NCI-H2107 (cell line): ENCODE measurements at regions not wholly inside any gene's neighbourhood (a gene's known extent, or its start where the extent isn't known, plus 50 kb on each side); places are given as distances from the start of the nearest gene placed in this dataset.

Experiments
- DNase-seq: peaks from one replicate; lab custom pipeline; 2025; lab: John Stamatoyannopoulos, UW

DNA sequence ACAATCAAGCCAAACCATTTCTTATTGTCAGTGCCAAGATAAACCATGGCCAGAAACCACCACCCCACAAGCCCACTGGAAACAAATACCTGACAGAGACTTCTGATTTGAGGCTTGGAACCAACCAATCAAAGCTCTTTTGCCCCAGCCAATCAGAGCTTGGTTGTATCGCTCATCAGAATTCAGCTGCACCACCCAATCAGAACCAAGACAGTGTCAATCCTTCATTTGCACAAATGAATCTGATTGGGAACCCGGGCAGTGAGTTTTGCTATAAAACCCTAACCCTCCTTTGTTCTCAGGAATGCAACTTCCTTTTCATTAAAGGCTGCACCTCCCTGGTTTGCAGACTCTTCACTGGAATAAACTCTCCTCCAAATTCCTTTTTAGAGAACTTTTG is 87.4 kb downstream of the ELAPOR2 start:
- DNase-seq: no peak

DNA sequence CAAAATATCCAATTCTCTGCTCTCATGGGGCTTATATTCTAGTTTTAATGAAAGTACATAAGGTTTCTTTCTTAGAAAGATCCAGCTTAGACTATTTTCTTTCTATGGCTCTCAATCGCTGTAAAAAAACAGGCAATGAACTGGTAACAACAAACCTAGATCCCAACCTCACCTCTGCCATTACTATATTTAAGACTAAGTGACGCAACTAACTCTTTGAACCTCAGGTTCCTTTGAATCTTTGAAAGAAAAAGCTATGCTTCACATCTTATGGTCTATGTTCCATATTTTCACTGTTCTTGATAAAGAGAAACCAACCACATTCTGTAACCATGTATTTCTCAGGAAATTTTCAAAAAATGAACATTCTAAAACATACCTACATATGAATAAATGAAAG is 88.5 kb downstream of the ELAPOR2 start:
- DNase-seq: no peak

DNA sequence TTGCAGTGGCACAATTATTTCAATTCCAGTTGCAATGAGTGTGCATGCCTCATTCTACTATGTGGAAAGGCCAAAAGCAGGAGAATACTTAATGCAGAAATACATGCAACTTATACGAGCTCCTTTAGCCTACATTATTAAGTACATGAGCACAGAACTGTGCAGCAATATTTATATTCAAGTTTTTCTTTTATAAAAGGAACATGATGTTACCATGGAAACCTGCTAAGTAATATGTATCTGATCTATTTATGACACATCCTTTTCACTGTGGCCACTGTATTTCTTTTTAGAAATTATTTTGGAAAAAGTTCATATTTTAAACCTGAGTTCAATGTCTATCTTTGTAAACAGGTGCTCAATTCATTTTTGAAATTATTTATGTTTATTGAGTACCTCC is 88.9 kb downstream of the ELAPOR2 start:
- no peak for DNase-seq

- no peak for DNase-seq
Measured at GRCh38 chr7:86969865-86970264, 89.6 kb downstream of the ELAPOR2 start.

- DNase-seq: no peak
Measured at GRCh38 chr7:86968618-86969017, 90.8 kb downstream of the ELAPOR2 start.

GRCh38 chr7:86966916-86967315 is 92.5 kb downstream of the ELAPOR2 start:
- no peak for DNase-seq

GRCh38 chr7:86965727-86966120 is 93.7 kb downstream of the ELAPOR2 start:
- no peak for DNase-seq

GRCh38 chr7:86964973-86965726 is 94.3 kb downstream of the ELAPOR2 start:
- no peak for DNase-seq

DNA sequence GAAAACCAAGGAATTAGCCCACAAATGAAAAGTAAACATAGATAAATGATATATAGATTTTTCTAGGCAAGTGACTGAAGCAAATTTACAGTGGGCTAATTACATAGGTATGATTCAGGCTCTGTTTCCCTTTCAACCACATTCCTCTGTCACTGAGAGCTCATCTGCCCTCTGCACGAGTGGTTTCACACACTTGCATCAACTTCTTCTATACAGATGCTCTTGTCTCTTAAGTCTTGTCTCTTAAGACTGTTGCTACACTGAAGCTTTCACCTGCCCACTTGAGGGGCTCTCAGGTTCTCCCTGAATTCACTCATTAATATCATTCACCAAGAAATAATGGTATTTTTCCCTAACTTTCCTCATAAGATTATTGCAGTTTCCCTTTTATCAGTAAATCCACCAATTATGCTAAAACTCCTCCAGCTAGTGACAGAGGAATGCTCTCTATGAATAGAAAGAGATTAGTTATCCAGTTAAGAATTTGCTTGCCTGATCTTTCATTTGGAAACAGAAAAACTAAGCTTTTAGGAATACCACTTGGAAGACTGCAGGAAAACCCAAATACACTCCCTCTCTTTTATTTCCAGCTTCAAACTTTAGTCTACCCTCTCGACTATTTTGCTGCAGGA is 95.7 kb downstream of the ELAPOR2 start:
- no peak for DNase-seq

- DNase-seq: no peak
Measured at GRCh38 chr7:86962623-86963022, 96.8 kb downstream of the ELAPOR2 start.

DNA sequence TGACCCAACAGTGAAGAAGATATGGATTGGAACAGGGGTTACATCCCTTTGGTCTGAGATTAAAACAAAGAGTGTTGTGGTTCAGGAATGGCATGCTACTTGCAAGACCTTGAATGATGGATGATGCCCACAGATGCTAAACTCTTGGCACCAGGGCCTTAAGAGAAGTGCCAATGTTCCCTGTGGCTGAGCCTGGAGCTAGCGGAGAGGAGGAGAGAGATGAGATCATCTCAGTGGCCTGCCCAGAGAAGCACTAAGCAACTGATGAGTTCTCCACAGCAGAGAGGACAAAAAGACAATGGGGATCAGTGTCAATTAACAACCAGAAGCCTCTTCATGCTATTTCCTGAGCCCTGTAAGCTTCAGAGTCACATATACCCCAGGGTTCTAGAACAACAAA is 97.8 kb downstream of the ELAPOR2 start:
- no peak for DNase-seq

- no peak for DNase-seq
Measured at GRCh38 chr7:86958380-86958779, 101.1 kb downstream of the ELAPOR2 start.

DNA sequence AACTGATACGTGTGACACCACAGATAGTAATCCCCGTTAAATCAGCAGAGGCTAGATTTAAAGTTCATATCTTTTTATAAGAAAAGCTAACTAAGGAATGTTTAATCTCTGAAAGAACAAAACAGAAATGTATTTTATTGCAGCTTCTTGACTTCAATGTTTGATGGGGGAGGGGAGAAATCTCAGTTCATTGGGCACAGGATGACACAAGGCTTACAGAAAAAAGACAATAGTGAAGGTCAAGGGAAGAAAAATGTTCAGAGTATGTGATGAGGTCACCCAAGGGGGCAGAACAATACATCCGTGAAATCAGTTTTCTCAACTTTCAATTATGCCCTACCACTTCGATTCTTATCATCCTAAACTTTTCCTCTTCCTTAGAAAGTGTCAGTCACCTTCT is 102.9 kb downstream of the ELAPOR2 start:
- DNase-seq: no peak

DNA sequence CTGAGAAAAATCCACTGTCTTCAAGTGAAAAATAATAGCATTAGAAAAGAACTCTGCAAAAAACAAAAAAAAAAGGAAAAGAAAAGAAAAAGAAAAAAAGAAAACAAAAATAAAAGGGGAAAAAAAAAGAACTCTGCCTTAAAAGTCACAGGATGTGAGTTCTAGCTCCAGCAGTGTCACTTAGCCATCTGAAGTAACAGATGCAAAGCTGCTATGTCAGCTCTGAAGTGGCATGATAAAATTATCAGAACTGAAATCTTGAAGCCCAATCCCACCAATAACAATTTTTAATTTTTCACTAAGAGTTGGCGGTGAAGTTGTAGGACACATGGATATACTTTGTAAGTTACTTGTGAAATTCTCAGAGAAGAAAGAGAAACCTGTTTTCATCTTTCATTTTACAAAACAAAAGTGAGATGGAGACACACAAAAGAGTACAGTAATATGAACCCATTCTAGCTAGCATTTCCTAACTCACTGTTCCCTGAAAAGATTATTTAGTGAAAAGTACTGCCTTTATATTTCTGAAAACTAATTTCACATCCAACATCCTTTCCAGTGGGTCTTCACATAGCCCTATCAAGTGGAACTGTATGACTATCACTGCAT is 103.5 kb downstream of the ELAPOR2 start:
- DNase-seq: no peak

GRCh38 chr7:86954971-86955370 is 104.5 kb downstream of the ELAPOR2 start:
- no peak for DNase-seq

- DNase-seq: no peak
Measured at GRCh38 chr7:86953653-86954336, 105.7 kb downstream of the ELAPOR2 start.

- DNase-seq: no peak
Measured at GRCh38 chr7:86953219-86953618, 106.2 kb downstream of the ELAPOR2 start.

DNA sequence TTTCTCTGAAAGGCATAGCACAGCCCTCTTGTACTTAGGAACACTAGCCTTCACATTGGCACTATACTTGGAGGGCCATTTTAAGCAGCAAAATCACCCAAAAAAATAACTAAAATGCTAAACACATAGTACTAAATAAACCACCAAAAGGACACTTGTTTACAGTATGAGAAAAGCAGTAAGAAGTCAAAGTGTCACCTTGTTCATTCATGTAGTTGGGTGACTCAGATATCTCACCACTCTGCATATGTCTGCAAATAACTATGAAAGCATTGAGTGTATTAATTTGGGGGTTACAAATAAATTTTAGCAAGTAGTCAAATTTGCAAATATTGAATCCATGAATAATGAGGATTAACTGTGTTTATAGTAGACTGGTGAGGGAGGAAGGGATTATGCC is 107.6 kb downstream of the ELAPOR2 start:
- no peak for DNase-seq

GRCh38 chr7:86950944-86951343 is 108.5 kb downstream of the ELAPOR2 start:
- no peak for DNase-seq

- no peak for DNase-seq
Measured at GRCh38 chr7:86950360-86950759, 109.1 kb downstream of the ELAPOR2 start.

DNA sequence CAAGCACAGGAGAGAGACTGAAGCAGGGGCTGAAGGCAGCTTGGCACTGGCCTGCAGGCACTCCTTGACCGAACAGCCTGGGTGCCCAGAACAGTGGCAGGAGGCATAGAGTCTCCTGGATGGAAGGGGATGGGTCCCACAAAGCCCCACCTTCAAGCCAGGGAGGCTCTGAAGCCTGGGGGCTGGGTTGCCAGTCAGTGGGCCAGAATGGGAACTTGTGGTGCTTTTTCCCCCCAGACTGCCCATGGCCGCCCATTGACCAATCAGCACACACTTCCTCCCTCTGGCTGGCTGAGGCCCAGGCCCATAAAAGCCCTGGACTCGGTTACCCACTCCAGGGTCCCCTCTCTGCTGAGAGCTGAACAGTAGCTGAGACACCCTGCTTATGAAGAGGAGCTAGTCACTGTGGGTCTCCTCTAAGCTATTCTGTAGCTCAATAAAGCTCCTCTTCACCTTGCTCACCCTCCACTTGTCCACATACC is 109.6 kb downstream of the ELAPOR2 start:
- DNase-seq: no peak

- DNase-seq: no peak
Measured at GRCh38 chr7:86949052-86949778, 110.2 kb downstream of the ELAPOR2 start.
